NT2/D1 (cell line): ENCODE measurements at regions not wholly inside any gene's neighbourhood (a gene's known extent, or its start where the extent isn't known, plus 50 kb on each side); places are given as distances from the start of the nearest gene placed in this dataset.

Experiments used
- SUZ12 ChIP-seq: IDR thresholded peaks from 2 replicates; pipeline ENCODE4 v1.6.1; 2011; ENCODE audit not compliant: insufficient read length, insufficient read depth; ENCODE audit errors: extremely low read depth
- YY1 ChIP-seq: IDR thresholded peaks from 2 replicates; pipeline ENCODE4 v1.6.1; 2011; ENCODE audit not compliant: insufficient read length, insufficient read depth

DNA sequence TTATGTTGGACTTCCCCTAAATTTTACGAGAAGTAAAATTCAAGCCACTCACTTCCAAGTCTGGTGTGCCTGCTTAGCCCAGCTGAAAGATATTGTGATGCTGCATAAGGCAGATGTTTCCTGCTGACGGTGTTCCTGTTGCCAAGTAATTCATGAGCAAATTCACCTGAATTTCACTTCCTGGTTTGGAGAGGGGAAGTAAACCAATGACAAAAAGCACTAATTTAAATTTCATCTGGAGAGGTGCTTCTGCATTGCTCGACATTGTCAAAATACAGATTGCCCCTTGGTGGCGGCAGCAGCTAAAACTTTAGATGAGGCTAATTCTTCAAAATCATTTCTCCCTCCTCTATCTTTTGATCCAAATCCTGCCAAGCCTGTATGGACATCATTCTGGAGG is 281.1 kb downstream of the AACS start:
- TF ChIP-seq SUZ12 (no peak), YY1 (no peak)
